OCI-LY3 (cell line): ENCODE measurements at regions not wholly inside any gene's neighbourhood (a gene's known extent, or its start where the extent isn't known, plus 50 kb on each side); places are given as distances from the start of the nearest gene placed in this dataset.

Experiments
- H2AFZ ChIP-seq: fragments of 200-600, 300-600 bp; shearing (Covaris generic); 2 replicates; pipeline ENCODE4 v1.6.0; 2014; ENCODE audit warnings: antibody characterized with exemption, low read depth, low read length
- H3K27ac ChIP-seq: fragments of 200-600, 300-600 bp; sonication (generic); 2 replicates; pipeline ENCODE4 v1.5.1; 2014; ENCODE audit warnings: mild to moderate bottlenecking, low read length, moderate library complexity, mixed read lengths
- H3K27me3 ChIP-seq: fragments of 200-600, 300-600 bp; sonication (generic); 2 replicates; pipeline ENCODE4 v1.6.1; 2014; ENCODE audit warnings: low read depth, low read length, mixed read lengths
- H3K36me3 ChIP-seq: fragments of 200-600, 300-600 bp; sonication (generic); replicated peaks from 2 replicates; pipeline ENCODE3; 2014; ENCODE audit warnings: low read depth, low read length, mixed read lengths
- H3K4me1 ChIP-seq: fragments of 300-600, 200-600 bp; sonication (generic); 2 replicates; pipeline ENCODE4 v1.6.1; 2014; ENCODE audit warnings: low read length, mixed read lengths
- H3K4me2 ChIP-seq: fragments of 200-600, 300-600 bp; sonication (generic); 2 replicates; pipeline ENCODE4 v1.6.1; 2014; ENCODE audit warnings: low read length, mixed read lengths
- H3K4me3 ChIP-seq: fragments of 300-600, 200-600 bp; sonication (generic); 2 replicates; pipeline ENCODE4 v1.5.1; 2014; ENCODE audit warnings: antibody characterized with exemption, mild to moderate bottlenecking, low read length, moderate library complexity
- H3K79me2 ChIP-seq: fragments of 300-600, 200-600 bp; shearing (Covaris generic); 2 replicates; pipeline ENCODE4 v1.6.1; 2014; ENCODE audit warnings: mild to moderate bottlenecking, low read length, mixed read lengths
- H3K9ac ChIP-seq: fragments of 300-600, 200-600 bp; shearing (Covaris generic); 2 replicates; pipeline ENCODE4 v1.6.0; 2014; ENCODE audit warnings: mild to moderate bottlenecking, low read length, moderate library complexity
- H3K9me3 ChIP-seq: fragments of 200-600, 300-600 bp; shearing (Covaris generic); 2 replicates; pipeline ENCODE4 v1.6.1; 2014; ENCODE audit warnings: low read length, mixed read lengths; ENCODE audit not compliant: insufficient read depth
- H4K20me1 ChIP-seq: fragments of 200-600, 300-600 bp; sonication (generic); 2 replicates; pipeline ENCODE4 v1.6.1; 2016; ENCODE audit warnings: low read length, mixed read lengths; ENCODE audit not compliant: insufficient read depth
- EZH2phosphoT487 ChIP-seq: fragments of 200-600 bp; shearing (Covaris generic); IDR thresholded peaks from 2 replicates; pipeline ENCODE4 v1.6.1; 2018; ENCODE audit warnings: antibody characterized with exemption, mixed run types, low read depth
- TF ChIP-seq, protein P1 (sequence below): fragments of 200-600, 300-600 bp; sonication (generic); IDR thresholded peaks from 2 replicates; pipeline ENCODE4 v1.5.1; 2014; ENCODE audit warnings: antibody characterized with exemption, low read length, low read depth

- Histone ChIP-seq H3K79me2 (no peaks in the 10 kb centered on the region), H2AFZ (peak overlapping the region; percentile 69), H3K9me3 (no peaks in the 10 kb centered on the region), H3K36me3 (no peaks in the 10 kb centered on the region), H3K27ac (no peak overlapping the region), H4K20me1 (no peaks in the 10 kb centered on the region), H3K4me1 (no peaks in the 10 kb centered on the region), H3K4me3 (no peak overlapping the region), H3K27me3 (no peaks in the 10 kb centered on the region), H3K9ac (no peak overlapping the region), H3K4me2 (no peak overlapping the region)
- no peak for TF ChIP-seq EZH2phosphoT487
- TF ChIP-seq, protein P1, sequence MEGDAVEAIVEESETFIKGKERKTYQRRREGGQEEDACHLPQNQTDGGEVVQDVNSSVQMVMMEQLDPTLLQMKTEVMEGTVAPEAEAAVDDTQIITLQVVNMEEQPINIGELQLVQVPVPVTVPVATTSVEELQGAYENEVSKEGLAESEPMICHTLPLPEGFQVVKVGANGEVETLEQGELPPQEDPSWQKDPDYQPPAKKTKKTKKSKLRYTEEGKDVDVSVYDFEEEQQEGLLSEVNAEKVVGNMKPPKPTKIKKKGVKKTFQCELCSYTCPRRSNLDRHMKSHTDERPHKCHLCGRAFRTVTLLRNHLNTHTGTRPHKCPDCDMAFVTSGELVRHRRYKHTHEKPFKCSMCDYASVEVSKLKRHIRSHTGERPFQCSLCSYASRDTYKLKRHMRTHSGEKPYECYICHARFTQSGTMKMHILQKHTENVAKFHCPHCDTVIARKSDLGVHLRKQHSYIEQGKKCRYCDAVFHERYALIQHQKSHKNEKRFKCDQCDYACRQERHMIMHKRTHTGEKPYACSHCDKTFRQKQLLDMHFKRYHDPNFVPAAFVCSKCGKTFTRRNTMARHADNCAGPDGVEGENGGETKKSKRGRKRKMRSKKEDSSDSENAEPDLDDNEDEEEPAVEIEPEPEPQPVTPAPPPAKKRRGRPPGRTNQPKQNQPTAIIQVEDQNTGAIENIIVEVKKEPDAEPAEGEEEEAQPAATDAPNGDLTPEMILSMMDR, result no peak
These were observed 778.7 kb downstream of the OLFM4 start for GRCh38 chr13:53807251-53807834.

DNA sequence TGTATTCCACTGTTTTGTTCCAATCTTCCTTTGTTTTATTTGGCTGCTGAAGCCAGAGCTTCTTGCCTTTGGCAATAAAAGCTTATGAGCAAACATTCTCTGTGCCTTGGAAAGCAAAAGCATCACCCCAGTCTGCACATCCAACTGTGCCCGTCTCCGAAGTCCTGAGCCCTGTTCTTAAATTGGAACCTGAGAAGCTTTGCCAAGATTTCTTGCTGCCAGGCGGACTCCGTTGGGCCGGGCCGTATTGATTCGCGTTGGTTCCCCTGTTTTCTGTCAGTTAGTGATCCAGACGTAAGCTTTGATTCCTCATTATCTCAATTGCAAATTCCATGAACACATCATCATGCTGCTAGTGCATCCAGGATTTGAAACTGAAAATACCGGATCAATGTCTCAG lies 793.0 kb downstream of the OLFM4 start:
- TF ChIP-seq, protein P1, result no peak
- H2AFZ ChIP-seq, result no peak overlapping the region
- no peaks in the 10 kb centered on the region for H3K27me3 ChIP-seq
- H3K36me3 ChIP-seq, result no peaks in the 10 kb centered on the region
- H3K27ac ChIP-seq, result no peak overlapping the region
- no peaks in the 10 kb centered on the region for H3K9me3 ChIP-seq
- H3K79me2 ChIP-seq, result no peaks in the 10 kb centered on the region
- no peaks in the 10 kb centered on the region for H3K4me1 ChIP-seq
- no peak overlapping the region for H3K4me2 ChIP-seq
- H4K20me1 ChIP-seq, result no peaks in the 10 kb centered on the region
- no peak overlapping the region for H3K9ac ChIP-seq
- no peak overlapping the region for H3K4me3 ChIP-seq

DNA sequence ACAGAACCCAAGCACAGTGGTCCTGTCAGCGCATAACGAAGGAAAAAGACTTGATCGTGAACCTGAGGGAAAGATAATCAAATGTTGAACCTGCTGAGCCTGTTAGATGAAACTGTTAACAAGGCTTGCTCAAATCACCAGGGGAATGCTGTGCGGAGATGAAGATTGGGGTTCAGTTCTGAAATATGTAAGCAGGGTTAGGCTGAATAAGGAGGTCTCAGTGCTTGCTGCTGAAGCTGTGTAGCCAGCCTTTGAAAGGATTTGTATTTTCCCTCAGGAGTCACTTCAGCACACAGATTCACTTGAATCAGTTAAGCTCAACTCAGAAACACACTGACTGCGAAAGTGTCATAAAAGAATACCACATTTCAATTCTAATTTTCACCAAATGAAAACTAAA lies 793.5 kb downstream of the OLFM4 start:
- Histone ChIP-seq H3K4me1 (no peaks in the 10 kb centered on the region), H3K4me3 (no peak overlapping the region), H3K36me3 (no peaks in the 10 kb centered on the region), H4K20me1 (no peaks in the 10 kb centered on the region), H2AFZ (no peak overlapping the region), H3K9ac (no peak overlapping the region), H3K27ac (no peak overlapping the region), H3K27me3 (no peaks in the 10 kb centered on the region), H3K79me2 (no peaks in the 10 kb centered on the region), H3K4me2 (no peak overlapping the region), H3K9me3 (no peaks in the 10 kb centered on the region)
- no peak for TF ChIP-seq EZH2phosphoT487
- TF ChIP-seq, protein P1, result no peak

- Histone ChIP-seq H4K20me1 (no peaks in the 10 kb centered on the region), H3K27ac (no peak overlapping the region), H3K36me3 (peaks cover 4% of the 10 kb centered on the region), H3K4me1 (peaks cover 10% of the 10 kb centered on the region; the same call in 1 of the 2 replicates), H3K9ac (no peak overlapping the region), H3K9me3 (peaks cover 5% of the 10 kb centered on the region; the same call in 1 of the 2 replicates), H3K79me2 (no peaks in the 10 kb centered on the region), H3K4me2 (no peak overlapping the region), H2AFZ (no peak overlapping the region), H3K27me3 (no peaks in the 10 kb centered on the region), H3K4me3 (no peak overlapping the region)
- TF ChIP-seq, protein P1, result no peak
- TF ChIP-seq EZH2phosphoT487, result no peak
These were observed 810.8 kb downstream of the OLFM4 start for GRCh38 chr13:53839461-53839860.
